GM23338 (cell line): ENCODE measurements at regions not wholly inside any gene's neighbourhood (a gene's known extent, or its start where the extent isn't known, plus 50 kb on each side); places are given as distances from the start of the nearest gene placed in this dataset.

ENCODE experiments used
- ATAC-seq: fragments of 200-7000 bp; cut with Tn5 transposase; 3 replicates; pipeline ENCODE4 v1.9.1; 2020
- DNase-seq: peaks from one replicate; pipeline ENCODE4 v3.0.0-alpha.2; 2015; ENCODE audit warnings: low spot score
- H2AFZ ChIP-seq: fragments of 200-600 bp; sonication (generic); 2 replicates; pipeline ENCODE4 v1.8.0; 2016; ENCODE audit warnings: antibody characterized with exemption, mild to moderate bottlenecking, moderate library complexity
- H3F3A ChIP-seq: fragments of 200-600 bp; sonication (generic); replicated peaks from 2 replicates; pipeline ENCODE4 v1.8.0; 2017; ENCODE audit warnings: antibody characterized with exemption, mixed run types, low read depth
- H3K27ac ChIP-seq: fragments of 200-600 bp; sonication (generic); 2 replicates; pipeline ENCODE4 v1.6.1; 2016; ENCODE audit warnings: low read depth
- H3K27me3 ChIP-seq: fragments of 200-600 bp; sonication (generic); 2 replicates; pipeline ENCODE4 v1.8.0; 2016; ENCODE audit warnings: mild to moderate bottlenecking, mixed run types, moderate library complexity; ENCODE audit not compliant: insufficient read depth
- H3K36me3 ChIP-seq: fragments of 200-600 bp; sonication (generic); 2 replicates; pipeline ENCODE4 v1.8.0; 2016; ENCODE audit warnings: mild to moderate bottlenecking; ENCODE audit not compliant: insufficient read depth
- H3K4me1 ChIP-seq: fragments of 200-600 bp; sonication (generic); 2 replicates; pipeline ENCODE4 v1.8.0; 2016; ENCODE audit warnings: mild to moderate bottlenecking, moderate library complexity; ENCODE audit not compliant: insufficient read depth
- H3K4me2 ChIP-seq: fragments of 200-600 bp; sonication (generic); 2 replicates; pipeline ENCODE4 v1.7.1; 2017; ENCODE audit warnings: mixed run types
- H3K4me3 ChIP-seq: fragments of 200-600 bp; sonication (generic); 2 replicates; pipeline ENCODE4 v1.6.1; 2016; ENCODE audit warnings: mixed run types
- H3K79me2 ChIP-seq: fragments of 200-600 bp; sonication (generic); replicated peaks from 2 replicates; pipeline ENCODE4 v1.8.0; 2017; ENCODE audit warnings: mild to moderate bottlenecking; ENCODE audit not compliant: insufficient read depth
- H3K9me2 ChIP-seq: fragments of 200-600 bp; sonication (generic); 2 replicates; pipeline ENCODE4 v1.8.0; 2017; ENCODE audit not compliant: insufficient read depth
- H4K20me1 ChIP-seq: fragments of 200-600 bp; sonication (generic); replicated peaks from 2 replicates; pipeline ENCODE4 v1.8.0; 2017; ENCODE audit warnings: mild to moderate bottlenecking; ENCODE audit not compliant: insufficient read depth
- H3K27ac Mint-ChIP-seq: 2 replicates; pipeline ENCODE4 v1.8.0; 2020; ENCODE audit warnings: inconsistent platforms, mild to moderate bottlenecking, moderate library complexity, mixed read lengths
- H3K27me3 Mint-ChIP-seq: 3 replicates; pipeline ENCODE4 v1.8.0; 2022; ENCODE audit warnings: low read depth, mild to moderate bottlenecking, moderate library complexity, mixed read lengths, inconsistent platforms; ENCODE audit not compliant: insufficient read depth, poor library complexity
- H3K36me3 Mint-ChIP-seq: 3 replicates; pipeline ENCODE4 v1.8.0; 2021; ENCODE audit warnings: low read depth, mild to moderate bottlenecking, inconsistent platforms, moderate library complexity, mixed read lengths
- H3K4me1 Mint-ChIP-seq: 3 replicates; pipeline ENCODE4 v1.8.0; 2020; ENCODE audit warnings: mild to moderate bottlenecking, inconsistent platforms, mixed read lengths
- H3K4me3 Mint-ChIP-seq: 3 replicates; pipeline ENCODE4 v1.8.0; 2021; ENCODE audit warnings: moderate library complexity, mild to moderate bottlenecking, inconsistent platforms, mixed read lengths
- H3K9me3 Mint-ChIP-seq: 3 replicates; pipeline ENCODE4 v1.8.0; 2020; ENCODE audit warnings: moderate library complexity, mild to moderate bottlenecking, inconsistent platforms, mixed read lengths
- CREB1 ChIP-seq: fragments of 250-450 bp; sonication (Bioruptor Pico); IDR thresholded peaks from 2 replicates; pipeline ENCODE4 v1.5.0; 2020; ENCODE audit warnings: low read depth, mild to moderate bottlenecking, moderate library complexity
- CTCF ChIP-seq, 2 experiments: fragments of 200-600 bp in 1 of 2; sonication (generic) in 1 of 2; conservative IDR thresholded peaks; 2 replicates each; pipeline versions ENCODE4 v1.5.1 to v1.6.1; 2016 to 2017; ENCODE audit warnings: antibody characterized with exemption in 2 of 2, low read depth in 2 of 2, mild to moderate bottlenecking in 2 of 2, moderate library complexity in 1 of 2
- EZH2 ChIP-seq: fragments of 200-600 bp; sonication (generic); IDR thresholded peaks from one replicate; pipeline ENCODE4 v1.8.0; 2017; ENCODE audit warnings: antibody characterized with exemption, mild to moderate bottlenecking, low read depth; ENCODE audit not compliant: unreplicated experiment
- EZH2phosphoT487 ChIP-seq: fragments of 200-600 bp; sonication (generic); IDR thresholded peaks from one replicate; pipeline ENCODE4 v1.8.1; 2018; ENCODE audit warnings: antibody characterized with exemption; ENCODE audit not compliant: unreplicated experiment
- JUNB ChIP-seq: IDR thresholded peaks from one replicate; pipeline ENCODE4 v1.6.1; 2016; ENCODE audit warnings: antibody characterized with exemption; ENCODE audit not compliant: unreplicated experiment
- NANOG ChIP-seq: IDR thresholded peaks from 2 replicates; pipeline ENCODE4 v1.6.1; 2016; ENCODE audit warnings: antibody characterized with exemption, borderline replicate concordance
- POLR2AphosphoS5 ChIP-seq: IDR thresholded peaks from 2 replicates; pipeline ENCODE4 v1.6.1; 2016; ENCODE audit warnings: antibody characterized with exemption, low read depth
- REST ChIP-seq: IDR thresholded peaks from one replicate; pipeline ENCODE4 v1.6.1; 2018; ENCODE audit warnings: antibody characterized with exemption; ENCODE audit not compliant: unreplicated experiment
- STAT1 ChIP-seq: IDR thresholded peaks from one replicate; pipeline ENCODE4 v1.6.1; 2016; ENCODE audit warnings: antibody characterized with exemption; ENCODE audit not compliant: unreplicated experiment
- ZNF114 ChIP-seq: fragments of 250-450 bp; sonication (Bioruptor Pico); IDR thresholded peaks from 2 replicates; pipeline ENCODE4 v1.5.0; 2020; ENCODE audit warnings: mild to moderate bottlenecking, moderate library complexity
- ZNF331 ChIP-seq: fragments of 250-450 bp; sonication (Bioruptor Pico); IDR thresholded peaks from 2 replicates; pipeline ENCODE4 v1.5.0; 2020; ENCODE audit warnings: low read depth, mild to moderate bottlenecking, moderate library complexity
- ZNF462 ChIP-seq: fragments of 250-450 bp; sonication (Bioruptor Pico); IDR thresholded peaks from 2 replicates; pipeline ENCODE4 v1.5.0; 2020; ENCODE audit warnings: mild to moderate bottlenecking, moderate library complexity
- TF ChIP-seq, protein P1 (sequence below): IDR thresholded peaks from 2 replicates; pipeline ENCODE4 v1.6.1; 2016; ENCODE audit warnings: antibody characterized with exemption

GRCh38 chr1:58896246-58897183, 112.7 kb upstream of the JUN start:
- H3K4me2 ChIP-seq, result no peak overlapping the region
- DNase-seq (no peak), ATAC-seq (peak; percentile 80)
- no peak overlapping the region for H3K27ac ChIP-seq
- peaks cover 3% of the 10 kb centered on the region for H3K27me3 Mint-ChIP-seq
- H3F3A ChIP-seq, result no peaks in the 10 kb centered on the region
- no peak overlapping the region for H3K27ac Mint-ChIP-seq
- H2AFZ ChIP-seq, result peak overlapping the region; percentile 52
- H3K79me2 ChIP-seq, result no peaks in the 10 kb centered on the region
- H3K4me3 Mint-ChIP-seq, result no peak overlapping the region
- no peaks in the 10 kb centered on the region for H3K27me3 ChIP-seq
- TF ChIP-seq ZNF114 (CRISPR knock-in tag) (no peak), ZNF331 (CRISPR knock-in tag) (no peak), NANOG (no peak), ZNF462 (no peak), REST (no peak), CTCF (conservative IDR thresholded peaks at IDR 0.05; ENCODE audit: low read depth in 2 of 2) (no peak), POLR2AphosphoS5 (no peak), EZH2phosphoT487 (no peak), STAT1 (no peak), JUNB (no peak), EZH2 (no peak), CREB1 (CRISPR knock-in tag) (no peak)
- TF ChIP-seq, protein P1, sequence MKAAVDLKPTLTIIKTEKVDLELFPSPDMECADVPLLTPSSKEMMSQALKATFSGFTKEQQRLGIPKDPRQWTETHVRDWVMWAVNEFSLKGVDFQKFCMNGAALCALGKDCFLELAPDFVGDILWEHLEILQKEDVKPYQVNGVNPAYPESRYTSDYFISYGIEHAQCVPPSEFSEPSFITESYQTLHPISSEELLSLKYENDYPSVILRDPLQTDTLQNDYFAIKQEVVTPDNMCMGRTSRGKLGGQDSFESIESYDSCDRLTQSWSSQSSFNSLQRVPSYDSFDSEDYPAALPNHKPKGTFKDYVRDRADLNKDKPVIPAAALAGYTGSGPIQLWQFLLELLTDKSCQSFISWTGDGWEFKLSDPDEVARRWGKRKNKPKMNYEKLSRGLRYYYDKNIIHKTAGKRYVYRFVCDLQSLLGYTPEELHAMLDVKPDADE, result no peak
- no peaks in the 10 kb centered on the region; the same call in 2 of the 3 replicates for H3K9me3 Mint-ChIP-seq
- no peak overlapping the region for H3K4me3 ChIP-seq
- H3K36me3 ChIP-seq, result no peaks in the 10 kb centered on the region
- no peaks in the 10 kb centered on the region for H3K36me3 Mint-ChIP-seq
- H3K4me1 Mint-ChIP-seq, result peaks cover 2% of the 10 kb centered on the region
- H3K4me1 ChIP-seq, result no peaks in the 10 kb centered on the region
- H3K9me2 ChIP-seq, result peaks cover 4% of the 10 kb centered on the region; the same call in 1 of the 2 replicates
- H4K20me1 ChIP-seq, result no peaks in the 10 kb centered on the region
